K562 (cell line): ENCODE measurements at regions not wholly inside any gene's neighbourhood (a gene's known extent, or its start where the extent isn't known, plus 50 kb on each side); places are given as distances from the start of the nearest gene placed in this dataset.

ENCODE experiments used
- ATAC-seq: fragments of 200-7000 bp; cut with Tn5 transposase; 3 replicates; pipeline ENCODE4 v1.9.1; 2020; ENCODE audit warnings: moderate library complexity
- BruUV-seq: library from RNA; stranded (reverse); fragments of 400-500 nt; replicated peaks from 2 replicates; lab custom pipeline; 2021; lab: Mats Ljungman, UMichigan
- CTCF ChIA-PET: fragments of 300-600 bp; formaldehyde crosslinking; extraction: SDS; loops from one replicate; lab custom pipeline; 2021; ENCODE audit warnings: low intra/inter-chr PET ratio; lab: Yijun Ruan, JAX
- POLR2A ChIA-PET: fragments of 300-600, 350-650 bp; sonication (Branson Sonifier 250); formaldehyde crosslinking; extraction: SDS; loops from one replicate; lab custom pipeline; 2021; ENCODE audit warnings: antibody characterized with exemption, inconsistent platforms; lab: Yijun Ruan, JAX
- DNase-seq, 4 experiments: peaks; one replicate each; pipeline versions ENCODE4 v3.0.0 to v3.0.0-alpha.2; 2011 to 2018; ENCODE audit warnings: low spot score in 3 of 4, mixed read lengths in 3 of 4; ENCODE audit errors: extremely low read depth in 1 of 4
- FAIRE-seq: peaks from 2 replicates; lab custom pipeline; 2011; peaks lifted over from hg19 to GRCh38; lab: Jason Lieb, UNC
- H2AFZ ChIP-seq: 2 replicates; pipeline ENCODE4 v1.6.0; 2011; ENCODE audit warnings: low read depth, low read length, control low read depth, inconsistent platforms
- H3K27ac ChIP-seq: fragments of 200-600 bp; 3 replicates; pipeline ENCODE4 v1.8.0; 2011; ENCODE audit warnings: low read depth, mild to moderate bottlenecking, control low read depth, inconsistent platforms, low read length, moderate library complexity, mixed read lengths; ENCODE audit errors: extremely low read depth
- H3K27me3 ChIP-seq, 2 experiments: fragments of 300-600 bp in 1 of 2; 2 replicates in 1 of 2; 3 replicates in 1 of 2; pipeline versions ENCODE4 v1.6.0 to v1.8.0; 2011; ENCODE audit warnings: inconsistent platforms in 2 of 2, low read length in 2 of 2, mild to moderate bottlenecking in 1 of 2, mixed read lengths in 1 of 2, moderate library complexity in 1 of 2; ENCODE audit not compliant: control insufficient read depth in 2 of 2, insufficient read depth in 2 of 2
- H3K36me3 ChIP-seq: fragments of 300-600 bp; 3 replicates; pipeline ENCODE4 v1.8.0; 2011; ENCODE audit warnings: mild to moderate bottlenecking, low read length, inconsistent platforms; ENCODE audit not compliant: control insufficient read depth, insufficient read depth
- H3K4me1 ChIP-seq, 2 experiments: fragments of 200-600 bp in 1 of 2; replicated peaks in 1 of 2; 2 replicates in 1 of 2; 3 replicates in 1 of 2; pipeline versions ENCODE4 v1.5.1 to v1.8.0; 2011; ENCODE audit warnings: inconsistent platforms in 2 of 2, low read length in 2 of 2, mild to moderate bottlenecking in 1 of 2, mixed read lengths in 1 of 2, moderate library complexity in 1 of 2; ENCODE audit not compliant: control insufficient read depth in 2 of 2, insufficient read depth in 2 of 2
- H3K4me2 ChIP-seq: 2 replicates; pipeline ENCODE4 v1.6.1; 2011; ENCODE audit warnings: low read length, control low read depth, inconsistent platforms, mixed read lengths; ENCODE audit not compliant: insufficient read depth
- H3K4me3 ChIP-seq: fragments of 200-600 bp; sonication (generic), shearing (Covaris generic); 2 replicates; pipeline ENCODE4 v1.5.1; 2016; ENCODE audit warnings: control low read depth, inconsistent platforms
- H3K79me2 ChIP-seq: fragments of 200-600 bp; 3 replicates; pipeline ENCODE4 v1.8.0; 2011; ENCODE audit warnings: low read length, inconsistent platforms; ENCODE audit not compliant: control insufficient read depth, insufficient read depth
- H3K9ac ChIP-seq, 2 experiments: 2 replicates each; pipeline versions ENCODE4 v1.6.0 to v1.6.1; 2011; ENCODE audit warnings: low read depth in 2 of 2, low read length in 2 of 2, control low read depth in 1 of 2, inconsistent platforms in 1 of 2, mild to moderate bottlenecking in 1 of 2, mixed read lengths in 1 of 2; ENCODE audit not compliant: insufficient read depth in 1 of 2
- H3K9me1 ChIP-seq: one replicate; pipeline ENCODE4 v1.6.0; 2011; ENCODE audit warnings: inconsistent platforms, mild to moderate bottlenecking, low read length, moderate library complexity; ENCODE audit not compliant: control insufficient read depth, insufficient read depth
- H3K9me3 ChIP-seq: replicated peaks from 2 replicates; pipeline ENCODE4 v1.5.1; 2011; ENCODE audit warnings: low read depth, low read length, inconsistent platforms; ENCODE audit not compliant: control insufficient read depth, insufficient read depth
- H4K20me1 ChIP-seq: replicated peaks from 2 replicates; pipeline ENCODE4 v1.6.1; 2011; ENCODE audit warnings: low read length, inconsistent platforms, mixed read lengths; ENCODE audit not compliant: control insufficient read depth, insufficient read depth
- CAMTA2 ChIP-seq: fragments of 250-450 bp; sonication (Bioruptor Pico); conservative IDR thresholded peaks from 2 replicates; pipeline ENCODE4 v1.5.1; 2022
- FOXJ2 ChIP-seq: fragments of 200-800 bp; sonication (Bioruptor generic); IDR thresholded peaks from 2 replicates; pipeline ENCODE4 v1.6.1; 2016; ENCODE audit warnings: missing genetic modification characterization, missing compliant biosample characterization
- HNRNPL ChIP-seq: fragments of 200-400 bp; formaldehyde crosslinking; IDR thresholded peaks from 2 replicates; pipeline ENCODE4 v1.6.1; 2017; ENCODE audit warnings: low read depth, mild to moderate bottlenecking, low read length
- KLF13 ChIP-seq: fragments of 450-650 bp; IDR thresholded peaks from 2 replicates; pipeline ENCODE4 v1.6.1; 2016; ENCODE audit warnings: missing genetic modification characterization, low read depth, mild to moderate bottlenecking, missing compliant biosample characterization, moderate library complexity, borderline replicate concordance
- NCOA1 ChIP-seq: fragments of 450-650 bp; IDR thresholded peaks from 2 replicates; pipeline ENCODE4 v1.6.1; 2016; ENCODE audit warnings: low read depth
- RBM17 ChIP-seq: fragments of 200-400 bp; formaldehyde crosslinking; IDR thresholded peaks from 2 replicates; pipeline ENCODE4 v1.6.1; 2017; ENCODE audit warnings: low read depth, mild to moderate bottlenecking, low read length, borderline replicate concordance
- RHOXF2B ChIP-seq: fragments of 250-450 bp; sonication (Bioruptor Pico); conservative IDR thresholded peaks from 2 replicates; pipeline ENCODE4 v1.5.1; 2021
- SMARCB1 ChIP-seq: IDR thresholded peaks from 2 replicates; pipeline ENCODE4 v1.6.1; 2011; ENCODE audit warnings: improper control_type of control experiment, low read depth; ENCODE audit not compliant: insufficient read length
- SNIP1 ChIP-seq: fragments of 450-650 bp; IDR thresholded peaks from 2 replicates; pipeline ENCODE4 v1.7.1; 2017; ENCODE audit warnings: low read depth, mild to moderate bottlenecking
- TBP ChIP-seq: optimal IDR thresholded peaks from 2 replicates; pipeline ENCODE3; 2011; ENCODE audit warnings: low read depth, low read length, improper control_type of control experiment
- TOE1 ChIP-seq, 2 experiments: fragments of 450-650 bp in 1 of 2; sonication (generic) in 1 of 2; formaldehyde crosslinking in 1 of 2; IDR thresholded peaks; 2 replicates each; pipeline versions ENCODE4 v1.7.1 to v1.8.0; 2016 to 2022; ENCODE audit warnings: borderline replicate concordance in 2 of 2, mild to moderate bottlenecking in 2 of 2, antibody characterized with exemption in 1 of 2, inconsistent platforms in 1 of 2, low read depth in 1 of 2, missing genetic modification reagents in 1 of 2, moderate library complexity in 1 of 2
- ZNF140 ChIP-seq: fragments of 250-450 bp; sonication (Bioruptor Pico); IDR thresholded peaks from 2 replicates; pipeline ENCODE4 v1.8.0; 2021; ENCODE audit warnings: moderate library complexity, mild to moderate bottlenecking, inconsistent platforms
- ZNF3 ChIP-seq: fragments of 250-450 bp; sonication (Bioruptor Pico); IDR thresholded peaks from 2 replicates; pipeline ENCODE4 v1.5.0; 2021; ENCODE audit warnings: mild to moderate bottlenecking, moderate library complexity
- WGBS: fragments of 100-300 bp; shearing (Covaris generic); methylation state at CpG from one replicate; pipeline ENCODE4 v1.1.6; 2016; ENCODE audit warnings: low coverage, mixed read lengths; ENCODE audit not compliant: insufficient coverage; ENCODE audit errors: missing lambda C conversion rate; 5-methylcytosine and 5-hydroxymethylcytosine counted together
- in situ Hi-C: fragments of 300-500 bp; cut with MboI; formaldehyde crosslinking; loops from 4 replicates; pipeline ENCODE4 v1.15.0; 2018; ENCODE audit warnings: inconsistent platforms, mixed read lengths
- intact Hi-C: fragments of 100-400 bp; cut with micrococcal nuclease; formaldehyde crosslinking; loops from 2 replicates; pipeline ENCODE4 v1.14.2; 2022
- TF ChIP-seq, protein P1 (sequence below): fragments of 250-450 bp; sonication (Bioruptor Pico); IDR thresholded peaks from 2 replicates; pipeline ENCODE4 v1.8.0; 2022; ENCODE audit warnings: inconsistent platforms, mild to moderate bottlenecking, moderate library complexity, borderline replicate concordance
- TF ChIP-seq, protein P2 (sequence below), 3 experiments: fragments of 200-800 bp in 1 of 3; sonication (Bioruptor generic) in 1 of 3; sonication (generic) in 1 of 3; formaldehyde crosslinking in 1 of 3; IDR thresholded peaks; 2 replicates each; pipeline versions ENCODE4 v1.6.1 to v1.8.0; 2016 to 2022; ENCODE audit warnings: mild to moderate bottlenecking in 2 of 3, missing compliant biosample characterization in 2 of 3, missing genetic modification characterization in 2 of 3, missing genetic modification reagents in 1 of 3

DNA sequence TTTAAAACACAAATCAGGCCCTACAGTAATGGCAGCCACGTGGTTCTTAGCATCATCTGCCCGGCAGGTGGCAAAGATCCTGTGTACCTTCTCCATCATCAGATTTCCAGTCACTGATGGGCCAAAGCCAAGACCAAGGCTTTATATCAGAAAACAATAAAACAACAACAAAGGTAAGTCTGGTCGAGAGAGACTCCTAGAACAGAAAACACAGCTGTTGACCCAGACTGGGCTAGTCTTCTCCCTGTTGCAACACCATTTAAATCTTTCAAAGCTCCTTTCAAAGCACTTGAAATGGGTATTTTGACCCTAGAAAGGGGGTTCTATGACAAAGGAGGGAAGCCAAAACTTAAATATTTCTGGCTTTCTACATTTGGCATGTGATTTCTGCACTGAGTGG lies 285.6 kb downstream of the IPMK start:
- Histone ChIP-seq H3K36me3 (no peaks in the 10 kb centered on the region), H4K20me1 (no peaks in the 10 kb centered on the region), H3K9me3 (no peaks in the 10 kb centered on the region), H3K9me1 (no peaks in the 10 kb centered on the region), H3K4me1 (no peaks in the 10 kb centered on the region)
- DNase-seq = no peak
- ChIA-PET POLR2A (no interaction called here), CTCF (no interaction called here)
- 2% methylated on average over 3 of the region's 3 CpGs for WGBS
- in situ Hi-C loops = no loop called here
- no peak for TF ChIP-seq HNRNPL
- TF ChIP-seq ZNF140 (CRISPR knock-in tag) = no peak
- no peak for TF ChIP-seq RHOXF2B (CRISPR knock-in tag)
- no peak for TF ChIP-seq TBP
- no peak for TF ChIP-seq CAMTA2
- TF ChIP-seq RBM17 = no peak
- TF ChIP-seq SMARCB1 = no peak
- TF ChIP-seq, all 486 proteins: peak for 0
- Histone ChIP-seq H3K27me3 (no peaks in the 10 kb centered on the region), H3K79me2 (no peaks in the 10 kb centered on the region), H3K9ac (no peak overlapping the region), H2AFZ (no peak overlapping the region), H3K4me3 (no peak overlapping the region), H3K4me2 (no peak overlapping the region), H3K27ac (no peak overlapping the region)
- BruUV-seq = no TSS peak
- no peak for FAIRE-seq
- no peak for ATAC-seq
- intact Hi-C loops = no loop called here

DNA sequence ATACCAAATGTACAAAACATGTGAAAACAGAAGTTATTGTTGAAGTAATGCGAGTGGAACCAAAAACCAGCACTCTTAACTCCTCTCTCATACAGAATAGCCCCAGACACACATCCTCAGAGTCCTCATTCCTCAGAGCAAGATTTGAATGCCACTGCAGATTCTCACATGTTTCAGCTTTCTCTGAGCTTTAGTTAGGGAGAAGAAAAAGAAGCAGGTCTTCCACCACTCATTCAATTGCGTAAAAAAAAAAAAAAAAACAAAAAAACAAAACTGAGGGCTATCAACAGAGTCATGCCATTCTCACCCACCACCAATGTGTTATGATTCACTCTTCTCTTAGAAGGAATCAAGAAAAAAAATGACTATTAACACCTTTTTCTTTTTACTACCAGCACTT lies 287.7 kb downstream of the IPMK start:
- Histone ChIP-seq H3K79me2 (no peaks in the 10 kb centered on the region), H3K4me3 (no peak overlapping the region), H4K20me1 (no peaks in the 10 kb centered on the region), H3K9ac (no peak overlapping the region), H3K9me1 (no peaks in the 10 kb centered on the region), H3K4me1 (no peaks in the 10 kb centered on the region), H3K9me3 (no peaks in the 10 kb centered on the region), H3K4me2 (no peak overlapping the region), H3K36me3 (no peaks in the 10 kb centered on the region), H3K27me3 (no peaks in the 10 kb centered on the region), H3K27ac (no peak overlapping the region), H2AFZ (no peak overlapping the region)
- POLR2A ChIA-PET = no interaction called here
- DNase-seq (no peak), FAIRE-seq (no peak), ATAC-seq (no peak)
- 0% methylated on average over 1 of the region's 2 CpGs for WGBS
- in situ Hi-C loops (no loop called here), intact Hi-C loops (no loop called here)
- no TSS peak for BruUV-seq
- no peak for TF ChIP-seq KLF13 (tag)
- no peak for TF ChIP-seq TOE1 (IDR thresholded peaks at IDR 0.05; ENCODE audit: borderline replicate concordance)
- TF ChIP-seq TOE1 (CRISPR knock-in tag; IDR thresholded peaks at IDR 0.05; ENCODE audit: borderline replicate concordance, low read depth) = no peak
- TF ChIP-seq, protein P1, sequence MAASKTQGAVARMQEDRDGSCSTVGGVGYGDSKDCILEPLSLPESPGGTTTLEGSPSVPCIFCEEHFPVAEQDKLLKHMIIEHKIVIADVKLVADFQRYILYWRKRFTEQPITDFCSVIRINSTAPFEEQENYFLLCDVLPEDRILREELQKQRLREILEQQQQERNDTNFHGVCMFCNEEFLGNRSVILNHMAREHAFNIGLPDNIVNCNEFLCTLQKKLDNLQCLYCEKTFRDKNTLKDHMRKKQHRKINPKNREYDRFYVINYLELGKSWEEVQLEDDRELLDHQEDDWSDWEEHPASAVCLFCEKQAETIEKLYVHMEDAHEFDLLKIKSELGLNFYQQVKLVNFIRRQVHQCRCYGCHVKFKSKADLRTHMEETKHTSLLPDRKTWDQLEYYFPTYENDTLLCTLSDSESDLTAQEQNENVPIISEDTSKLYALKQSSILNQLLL (CRISPR knock-in tag) = no peak
- TF ChIP-seq FOXJ2 (tag) = no peak
- no peak for TF ChIP-seq ZNF3 (CRISPR knock-in tag)
- TF ChIP-seq, protein P2, sequence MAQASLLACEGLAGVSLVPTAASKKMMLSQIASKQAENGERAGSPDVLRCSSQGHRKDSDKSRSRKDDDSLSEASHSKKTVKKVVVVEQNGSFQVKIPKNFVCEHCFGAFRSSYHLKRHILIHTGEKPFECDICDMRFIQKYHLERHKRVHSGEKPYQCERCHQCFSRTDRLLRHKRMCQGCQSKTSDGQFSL (CRISPR knock-in tag; IDR thresholded peaks at IDR 0.05) = no peak
- TF ChIP-seq, protein P2 (tag; IDR thresholded peaks at IDR 0.05) = no peak
- TF ChIP-seq SNIP1 = no peak
- TF ChIP-seq NCOA1 = no peak
- CTCF ChIA-PET = no interaction called here
